NCI-H1694 treated with DMSO at 0.1 percent for 48 hours (cell line): ENCODE measurements at regions not wholly inside any gene's neighbourhood (a gene's known extent, or its start where the extent isn't known, plus 50 kb on each side); places are given as distances from the start of the nearest gene placed in this dataset.

Source experiments
- DNase-seq: peaks from one replicate; lab custom pipeline; 2025; lab: John Stamatoyannopoulos, UW

- no peak for DNase-seq
These were observed 290.2 kb upstream of the IRX3 start for GRCh38 chr16:54576785-54577184.

- no peak for DNase-seq
These were observed 282.6 kb upstream of the IRX3 start for GRCh38 chr16:54568906-54569807.

- no peak for DNase-seq
These were observed 278.3 kb upstream of the IRX3 start for GRCh38 chr16:54564841-54565240.

- no peak for DNase-seq
These were observed 268.0 kb upstream of the IRX3 start for GRCh38 chr16:54554581-54554980.

- DNase-seq, result no peak
These were observed 261.7 kb upstream of the IRX3 start for GRCh38 chr16:54548281-54548680.

GRCh38 chr16:54547052-54547451 lies 260.5 kb upstream of the IRX3 start:
- no peak for DNase-seq

GRCh38 chr16:54546521-54546920 lies 259.9 kb upstream of the IRX3 start:
- DNase-seq, result no peak

GRCh38 chr16:54545854-54546511 lies 259.4 kb upstream of the IRX3 start:
- no peak for DNase-seq

- DNase-seq, result no peak
These were observed 258.1 kb upstream of the IRX3 start for GRCh38 chr16:54544553-54545180.

GRCh38 chr16:54542805-54543505 lies 256.4 kb upstream of the IRX3 start:
- DNase-seq, result no peak

- no peak for DNase-seq
These were observed 254.1 kb upstream of the IRX3 start for GRCh38 chr16:54540525-54541180.

GRCh38 chr16:54538276-54538675 lies 251.7 kb upstream of the IRX3 start:
- DNase-seq, result peak; percentile 5

GRCh38 chr16:54533856-54534490 lies 247.4 kb upstream of the IRX3 start:
- DNase-seq, result no peak

- no peak for DNase-seq
These were observed 240.3 kb upstream of the IRX3 start for GRCh38 chr16:54526916-54527315.

- DNase-seq, result no peak
These were observed 239.5 kb upstream of the IRX3 start for GRCh38 chr16:54526087-54526486.

GRCh38 chr16:54525104-54525503 lies 238.5 kb upstream of the IRX3 start:
- DNase-seq, result no peak

GRCh38 chr16:54522584-54522983 lies 236.0 kb upstream of the IRX3 start:
- no peak for DNase-seq

GRCh38 chr16:54521327-54521726 lies 234.7 kb upstream of the IRX3 start:
- no peak for DNase-seq

- DNase-seq, result no peak
These were observed 232.6 kb upstream of the IRX3 start for GRCh38 chr16:54519161-54519695.

GRCh38 chr16:54517181-54517580 lies 230.6 kb upstream of the IRX3 start:
- no peak for DNase-seq

- DNase-seq, result no peak
These were observed 225.9 kb upstream of the IRX3 start for GRCh38 chr16:54512467-54512995.
